Umbilical cord (tissue), 1 donor: ENCODE measurements at regions not wholly inside any gene's neighbourhood (a gene's known extent, or its start where the extent isn't known, plus 50 kb on each side); places are given as distances from the start of the nearest gene placed in this dataset.
"Not testable (repeated sequence)": the region's sequence is repeated elsewhere in the genome, so short reads cannot be mapped to it uniquely, and the experiment has no call there.

Experiments used
- DNase-seq: peaks from one replicate; pipeline ENCODE4 v3.0.0-alpha.2; 2015; ENCODE audit warnings: low spot score

- no peak for DNase-seq
Observed at GRCh38 chr5:138647794-138648410, 72.7 kb upstream of the HSPA9 start.

- DNase-seq = no peak
Observed at GRCh38 chr5:138647261-138647788, 72.1 kb upstream of the HSPA9 start.

GRCh38 chr5:138646671-138647070 is 71.5 kb upstream of the HSPA9 start:
- DNase-seq = no peak

GRCh38 chr5:138645778-138646575 is 70.8 kb upstream of the HSPA9 start:
- DNase-seq = no peak

GRCh38 chr5:138643040-138643791 is 68.0 kb upstream of the HSPA9 start:
- no peak for DNase-seq

GRCh38 chr5:138641547-138642298 is 66.5 kb upstream of the HSPA9 start:
- peak; percentile 28 for DNase-seq

- peak; percentile 46 for DNase-seq
Observed at GRCh38 chr5:138640646-138641254, 65.5 kb upstream of the HSPA9 start.

- no peak for DNase-seq
Observed at GRCh38 chr5:138640138-138640537, 64.9 kb upstream of the HSPA9 start.

- DNase-seq = no peak
Observed at GRCh38 chr5:138639326-138639725, 64.1 kb upstream of the HSPA9 start.

- DNase-seq = no peak
Observed at GRCh38 chr5:138637256-138637655, 62.1 kb upstream of the HSPA9 start.

- no peak for DNase-seq
Observed at GRCh38 chr5:138636398-138636944, 61.3 kb upstream of the HSPA9 start.

- DNase-seq = no peak
Observed at GRCh38 chr5:138635708-138636107, 60.5 kb upstream of the HSPA9 start.

- peak; percentile 96 for DNase-seq
Observed at GRCh38 chr5:138635265-138635664, 60.1 kb upstream of the HSPA9 start.

GRCh38 chr5:138634804-138635203 is 59.6 kb upstream of the HSPA9 start:
- DNase-seq = not testable (repeated sequence)

- peak; percentile 90 for DNase-seq
Observed at GRCh38 chr5:138632900-138633489, 57.8 kb upstream of the HSPA9 start.

GRCh38 chr5:138631096-138631928 is 56.1 kb upstream of the HSPA9 start:
- DNase-seq = no peak

GRCh38 chr5:138629392-138629791 is 54.2 kb upstream of the HSPA9 start:
- DNase-seq = no peak

GRCh38 chr5:138626333-138626944 is 51.2 kb upstream of the HSPA9 start:
- no peak for DNase-seq

- DNase-seq = no peak
Observed at GRCh38 chr5:138625134-138625533, 49.9 kb upstream of the HSPA9 start.
